KOPT-K1 (cell line): ENCODE measurements at regions not wholly inside any gene's neighbourhood (a gene's known extent, or its start where the extent isn't known, plus 50 kb on each side); places are given as distances from the start of the nearest gene placed in this dataset.

Source experiments
- H3K27ac ChIP-seq: fragments of 200-600 bp; sonication (generic); 2 replicates; pipeline ENCODE4 v1.5.1; 2016; ENCODE audit warnings: antibody characterized with exemption, mild to moderate bottlenecking, low read depth, low read length; ENCODE audit not compliant: poor library complexity, severe bottlenecking
- H3K36me3 ChIP-seq: fragments of 200-600 bp; sonication (generic); 2 replicates; pipeline ENCODE4 v1.5.1; 2017; ENCODE audit warnings: antibody characterized with exemption, mild to moderate bottlenecking, low read length, moderate library complexity; ENCODE audit not compliant: insufficient read depth
- H3K9me3 ChIP-seq: fragments of 200-600 bp; sonication (generic); 2 replicates; pipeline ENCODE4 v1.5.1; 2017; ENCODE audit warnings: antibody characterized with exemption, low read length, mild to moderate bottlenecking; ENCODE audit not compliant: insufficient read depth, poor library complexity, severe bottlenecking

- Histone ChIP-seq H3K9me3 (no peaks in the 10 kb centered on the region), H3K27ac (no peak overlapping the region), H3K36me3 (no peaks in the 10 kb centered on the region)
Observed at GRCh38 chr11:115119146-115119545, 385.1 kb downstream of the CADM1 start.
